Osteoblast (primary cell): ENCODE measurements at regions not wholly inside any gene's neighbourhood (a gene's known extent, or its start where the extent isn't known, plus 50 kb on each side); places are given as distances from the start of the nearest gene placed in this dataset.
"Not testable (repeated sequence)": the region's sequence is repeated elsewhere in the genome, so short reads cannot be mapped to it uniquely, and the experiment has no call there.

ENCODE experiments used
- DNase-seq: peaks from one replicate; pipeline ENCODE4 v3.0.0; 2011; ENCODE audit warnings: low spot score, mixed read lengths; ENCODE audit not compliant: insufficient read length; ENCODE audit errors: missing footprints
- H2AFZ ChIP-seq: 2 replicates; pipeline ENCODE4 v1.6.0; 2011; ENCODE audit warnings: mild to moderate bottlenecking, low read length
- H3K27ac ChIP-seq: 2 replicates; pipeline ENCODE4 v1.5.1; 2011; ENCODE audit warnings: mild to moderate bottlenecking, low read depth, low read length, moderate library complexity
- H3K27me3 ChIP-seq: 2 replicates; pipeline ENCODE4 v1.6.0; 2012; ENCODE audit warnings: mild to moderate bottlenecking, control low read depth, inconsistent platforms, low read length, moderate library complexity; ENCODE audit not compliant: insufficient read depth
- H3K36me3 ChIP-seq: 2 replicates; pipeline ENCODE4 v1.5.1; 2011; ENCODE audit warnings: mild to moderate bottlenecking, low read length, control low read depth, moderate library complexity; ENCODE audit not compliant: insufficient read depth
- H3K4me1 ChIP-seq: 2 replicates; pipeline ENCODE4 v1.5.1; 2011; ENCODE audit warnings: mild to moderate bottlenecking, low read length, control low read depth, moderate library complexity; ENCODE audit not compliant: insufficient read depth
- H3K4me2 ChIP-seq: 2 replicates; pipeline ENCODE4 v1.6.0; 2011; ENCODE audit warnings: mild to moderate bottlenecking, low read length; ENCODE audit not compliant: insufficient read depth
- H3K4me3 ChIP-seq: fragments of 200-600 bp; sonication (generic); 3 replicates; pipeline ENCODE4 v1.5.1; 2012; ENCODE audit warnings: mild to moderate bottlenecking, low read length, inconsistent platforms; ENCODE audit not compliant: insufficient read depth
- H3K79me2 ChIP-seq: 2 replicates; pipeline ENCODE4 v1.6.0; 2012; ENCODE audit warnings: mild to moderate bottlenecking, low read length, control low read depth, inconsistent platforms; ENCODE audit not compliant: insufficient read depth
- H3K9me3 ChIP-seq: 2 replicates; pipeline ENCODE4 v1.5.1; 2011; ENCODE audit warnings: low read depth, low read length, control low read depth
- H4K20me1 ChIP-seq: 2 replicates; pipeline ENCODE4 v1.6.0; 2012; ENCODE audit warnings: mild to moderate bottlenecking, low read length, control low read depth; ENCODE audit not compliant: insufficient read depth
- CTCF ChIP-seq: IDR thresholded peaks from 2 replicates; pipeline ENCODE4 v1.5.1; 2011; ENCODE audit warnings: mild to moderate bottlenecking, low read depth, low read length, moderate library complexity; ENCODE audit errors: extremely low read depth

- Histone ChIP-seq H4K20me1 (no peaks in the 10 kb centered on the region), H3K4me3 (no peak overlapping the region), H3K4me2 (no peak overlapping the region), H3K4me1 (no peaks in the 10 kb centered on the region), H2AFZ (no peak overlapping the region), H3K79me2 (no peaks in the 10 kb centered on the region), H3K9me3 (no peaks in the 10 kb centered on the region), H3K27me3 (peaks cover 3% of the 10 kb centered on the region), H3K27ac (no peak overlapping the region), H3K36me3 (no peaks in the 10 kb centered on the region)
- TF ChIP-seq CTCF, result no peak
- DNase-seq, result no peak
Measured at GRCh38 chr13:60244381-60244780, 80.7 kb upstream of the DIAPH3 start.

GRCh38 chr13:60251419-60251818 is 87.7 kb upstream of the DIAPH3 start:
- not testable (repeated sequence) for H3K4me2 ChIP-seq, H3K79me2 ChIP-seq, H3K27ac ChIP-seq, H3K4me1 ChIP-seq, H4K20me1 ChIP-seq, DNase-seq, H3K4me3 ChIP-seq, H3K27me3 ChIP-seq, H3K9me3 ChIP-seq, H2AFZ ChIP-seq, H3K36me3 ChIP-seq

- no peak for DNase-seq
- no peak for TF ChIP-seq CTCF
- Histone ChIP-seq H3K4me1 (no peaks in the 10 kb centered on the region), H3K36me3 (no peaks in the 10 kb centered on the region), H3K27ac (no peak overlapping the region), H4K20me1 (no peaks in the 10 kb centered on the region), H3K4me2 (no peak overlapping the region), H2AFZ (no peak overlapping the region), H3K27me3 (no peaks in the 10 kb centered on the region), H3K79me2 (no peaks in the 10 kb centered on the region), H3K4me3 (no peak overlapping the region), H3K9me3 (no peaks in the 10 kb centered on the region)
Measured at GRCh38 chr13:60258349-60258748, 94.6 kb upstream of the DIAPH3 start.

GRCh38 chr13:60260440-60260839 is 96.7 kb upstream of the DIAPH3 start:
- no peaks in the 10 kb centered on the region for H3K36me3 ChIP-seq
- H3K4me3 ChIP-seq, result no peak overlapping the region
- no peaks in the 10 kb centered on the region for H3K9me3 ChIP-seq
- H3K4me1 ChIP-seq, result no peaks in the 10 kb centered on the region
- no peak overlapping the region for H3K27ac ChIP-seq
- no peak for DNase-seq
- H3K27me3 ChIP-seq, result no peaks in the 10 kb centered on the region
- no peak overlapping the region for H2AFZ ChIP-seq
- H3K79me2 ChIP-seq, result no peaks in the 10 kb centered on the region
- H4K20me1 ChIP-seq, result no peaks in the 10 kb centered on the region
- H3K4me2 ChIP-seq, result no peak overlapping the region
- TF ChIP-seq CTCF, result no peak
